CD8-positive, alpha-beta memory T cell (primary cell): ENCODE measurements at regions not wholly inside any gene's neighbourhood (a gene's known extent, or its start where the extent isn't known, plus 50 kb on each side); places are given as distances from the start of the nearest gene placed in this dataset.
"Not testable (repeated sequence)": the region's sequence is repeated elsewhere in the genome, so short reads cannot be mapped to it uniquely, and the experiment has no call there.

Experiments used
- CTCF ChIA-PET: fragments of 350-600 bp; sonication (Branson Sonifier 250); formaldehyde crosslinking; loops from one replicate; lab custom pipeline; 2021; ENCODE audit warnings: antibody characterized with exemption; lab: Charles Lee
- POLR2A ChIA-PET: fragments of 350-600 bp; sonication (Branson Sonifier 250); formaldehyde crosslinking; loops from one replicate; lab custom pipeline; 2021; ENCODE audit warnings: antibody characterized with exemption; lab: Charles Lee
- DNase-seq, 5 donors: peaks; one replicate each; pipeline versions ENCODE4 v3.0.0 to v3.0.0-alpha.2; 2020 to 2022; ENCODE audit warnings: mixed read lengths in 1 of 5
- H3K27ac ChIP-seq: one replicate; pipeline ENCODE4 v1.7.0; 2013; ENCODE audit warnings: low read depth, mild to moderate bottlenecking, low read length, moderate library complexity
- H3K27me3 ChIP-seq: 2 replicates; pipeline ENCODE4 v1.7.0; 2013; ENCODE audit warnings: low read length, mild to moderate bottlenecking; ENCODE audit not compliant: insufficient read depth, poor library complexity, severe bottlenecking
- H3K36me3 ChIP-seq: 2 replicates; pipeline ENCODE4 v1.7.0; 2013; ENCODE audit warnings: mild to moderate bottlenecking, low read length, moderate library complexity; ENCODE audit not compliant: insufficient read depth
- H3K4me1 ChIP-seq: 2 replicates; pipeline ENCODE4 v1.7.0; 2013; ENCODE audit warnings: mild to moderate bottlenecking, low read length, moderate library complexity; ENCODE audit not compliant: insufficient read depth
- H3K4me3 ChIP-seq: 2 replicates; pipeline ENCODE4 v1.7.0; 2013; ENCODE audit warnings: mild to moderate bottlenecking, low read length
- H3K9me3 ChIP-seq: 2 replicates; pipeline ENCODE4 v1.7.0; 2013; ENCODE audit warnings: mild to moderate bottlenecking, low read length
- H3K27ac Mint-ChIP-seq, 8 donors: one replicate each; pipeline ENCODE4 v1.8.0; 2020 to 2021; ENCODE audit warnings: mixed read lengths in 8 of 8, mild to moderate bottlenecking in 6 of 8, inconsistent platforms in 3 of 8, moderate library complexity in 3 of 8
- H3K27me3 Mint-ChIP-seq, 2 donors: one replicate each; pipeline ENCODE4 v1.8.0; 2020 to 2021; ENCODE audit warnings: mixed read lengths in 2 of 2, mild to moderate bottlenecking in 1 of 2, moderate library complexity in 1 of 2
- H3K36me3 Mint-ChIP-seq, 3 donors: one replicate each; pipeline ENCODE4 v1.8.0; 2020 to 2021; ENCODE audit warnings: mixed read lengths in 3 of 3, inconsistent platforms in 1 of 3, mild to moderate bottlenecking in 1 of 3
- H3K4me1 Mint-ChIP-seq, 3 donors: one replicate each; pipeline ENCODE4 v1.8.0; 2020 to 2021; ENCODE audit warnings: mixed read lengths in 3 of 3, inconsistent platforms in 1 of 3, mild to moderate bottlenecking in 1 of 3
- H3K4me3 Mint-ChIP-seq, 7 donors: one replicate each; pipeline ENCODE4 v1.8.0; 2020 to 2021; ENCODE audit warnings: mixed read lengths in 7 of 7, mild to moderate bottlenecking in 6 of 7, moderate library complexity in 4 of 7, inconsistent platforms in 2 of 7
- H3K9me3 Mint-ChIP-seq, 5 donors: one replicate each; pipeline ENCODE4 v1.8.0; 2020 to 2022; ENCODE audit warnings: mixed read lengths in 5 of 5, mild to moderate bottlenecking in 3 of 5, moderate library complexity in 2 of 5, inconsistent platforms in 1 of 5

DNA sequence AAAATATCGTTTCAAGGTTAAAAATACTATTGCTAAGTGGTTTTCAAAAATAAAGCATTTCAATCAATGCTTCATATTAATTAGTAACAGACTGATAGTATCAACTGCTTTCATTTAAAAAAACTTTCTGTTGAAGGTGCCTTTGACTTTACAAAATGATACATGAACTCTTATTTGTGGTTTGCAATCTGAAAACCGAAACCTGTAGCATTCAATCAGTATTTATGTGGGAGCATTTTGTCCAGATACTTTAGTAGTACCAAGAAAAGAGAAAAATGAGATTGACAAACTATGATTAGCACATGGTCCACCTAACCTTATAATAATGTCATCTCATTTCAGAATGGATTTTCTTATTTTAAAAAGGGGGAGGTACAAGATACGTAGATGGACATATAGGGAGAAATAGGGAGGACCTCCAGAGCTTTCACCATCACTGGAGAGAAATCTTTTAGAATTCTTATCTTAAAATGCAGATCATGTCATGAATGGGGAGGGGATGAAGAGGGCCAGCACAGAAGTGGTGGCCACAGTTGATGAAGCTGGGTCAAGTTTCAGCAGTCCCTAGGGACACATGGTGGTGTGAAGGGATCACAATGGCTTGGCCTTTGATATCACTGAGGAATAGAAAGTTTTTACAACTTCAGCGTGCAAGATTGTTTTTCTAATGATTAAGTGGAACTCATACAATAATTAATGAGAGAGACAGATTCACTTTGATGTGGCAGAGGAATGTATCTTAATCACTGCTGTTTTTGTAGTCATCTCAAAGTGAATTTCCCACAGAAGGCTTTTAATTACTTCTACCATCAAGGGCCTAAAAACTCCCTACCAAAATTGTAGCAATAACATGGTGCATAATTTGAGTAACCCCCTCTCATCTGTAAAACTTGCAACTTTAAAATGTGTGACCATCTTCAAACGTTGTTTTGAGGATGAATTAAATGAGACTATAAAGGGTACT is 322.3 kb upstream of the EDIL3 start:
- Mint-ChIP-seq H3K27ac (no peak overlapping the region), H3K9me3 (peaks cover 3 to 21% (median 8%) of the 10 kb centered on the region in 5 donors), H3K4me3 (no peak overlapping the region), H3K36me3 (no peaks in the 10 kb centered on the region), H3K4me1 (no peaks in the 10 kb centered on the region), H3K27me3 (no peaks in the 10 kb centered on the region)
- ChIA-PET CTCF (no interaction called here), POLR2A (no interaction called here)
- H3K4me1 ChIP-seq = no peaks in the 10 kb centered on the region
- H3K27me3 ChIP-seq = no peaks in the 10 kb centered on the region
- DNase-seq = no peak
- H3K9me3 ChIP-seq = no peaks in the 10 kb centered on the region
- no peaks in the 10 kb centered on the region for H3K36me3 ChIP-seq
- no peak overlapping the region for H3K4me3 ChIP-seq
- H3K27ac ChIP-seq = no peak overlapping the region

DNA sequence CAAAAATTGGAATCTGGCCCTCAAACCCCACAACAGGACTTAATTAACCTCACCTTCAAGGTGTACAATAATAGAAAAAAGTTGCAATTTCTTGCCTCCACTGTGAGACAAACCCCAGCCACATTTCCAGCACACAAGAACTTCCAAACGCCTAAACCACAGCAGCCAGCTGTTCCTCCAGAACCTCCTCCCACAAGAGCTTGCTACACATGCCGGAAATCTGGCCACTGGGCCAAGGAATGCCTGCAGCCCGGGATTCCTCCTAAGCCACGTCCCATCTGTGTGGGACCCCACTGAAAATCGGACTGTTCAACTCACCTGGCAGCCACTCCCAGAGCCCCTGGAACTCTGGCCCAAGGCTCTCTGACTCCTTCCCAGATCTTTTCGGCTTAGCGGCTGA is 315.9 kb upstream of the EDIL3 start:
- DNase-seq, H3K4me3 ChIP-seq, H3K4me1 ChIP-seq, POLR2A ChIA-PET, H3K4me3 Mint-ChIP-seq, H3K4me1 Mint-ChIP-seq, H3K27ac ChIP-seq, H3K27me3 ChIP-seq, H3K9me3 ChIP-seq, H3K27ac Mint-ChIP-seq, CTCF ChIA-PET, H3K27me3 Mint-ChIP-seq, H3K36me3 ChIP-seq, H3K36me3 Mint-ChIP-seq: not testable (repeated sequence)
- H3K9me3 Mint-ChIP-seq = peaks cover 6 to 22% (median 10%) of the 10 kb centered on the region in 5 donors

DNA sequence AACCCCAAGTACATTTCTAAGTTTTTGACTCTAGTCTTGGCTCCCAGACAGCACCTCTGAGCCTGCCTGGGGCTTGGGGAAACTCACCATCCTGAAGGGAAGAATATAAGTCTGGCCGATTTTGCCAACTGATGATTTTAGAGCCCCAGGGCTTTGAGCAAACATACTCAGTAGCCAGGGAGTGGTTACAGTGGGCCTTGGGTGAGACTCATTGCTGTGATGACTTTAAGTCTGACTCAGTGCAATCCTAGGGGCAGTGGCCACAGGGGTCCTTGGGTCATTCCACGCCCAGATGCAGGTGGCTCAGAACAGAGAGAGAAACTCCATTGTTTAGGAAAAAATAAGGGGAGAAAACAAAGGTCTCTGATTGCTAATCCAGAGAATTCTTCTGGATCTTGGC is 312.0 kb upstream of the EDIL3 start:
- POLR2A ChIA-PET = no interaction called here
- H3K4me3 Mint-ChIP-seq = no peak overlapping the region
- no peaks in the 10 kb centered on the region for H3K4me1 ChIP-seq
- no peak overlapping the region for H3K27ac Mint-ChIP-seq
- H3K36me3 ChIP-seq = no peaks in the 10 kb centered on the region
- no peak overlapping the region for H3K27ac ChIP-seq
- H3K27me3 ChIP-seq = no peaks in the 10 kb centered on the region
- no peaks in the 10 kb centered on the region for H3K36me3 Mint-ChIP-seq
- H3K9me3 ChIP-seq = no peaks in the 10 kb centered on the region
- CTCF ChIA-PET = no interaction called here
- no peaks in the 10 kb centered on the region for H3K27me3 Mint-ChIP-seq
- no peak for DNase-seq
- peaks cover 6 to 20% (median 7%) of the 10 kb centered on the region in 5 donors for H3K9me3 Mint-ChIP-seq
- H3K4me3 ChIP-seq = no peak overlapping the region
- H3K4me1 Mint-ChIP-seq = no peaks in the 10 kb centered on the region

DNA sequence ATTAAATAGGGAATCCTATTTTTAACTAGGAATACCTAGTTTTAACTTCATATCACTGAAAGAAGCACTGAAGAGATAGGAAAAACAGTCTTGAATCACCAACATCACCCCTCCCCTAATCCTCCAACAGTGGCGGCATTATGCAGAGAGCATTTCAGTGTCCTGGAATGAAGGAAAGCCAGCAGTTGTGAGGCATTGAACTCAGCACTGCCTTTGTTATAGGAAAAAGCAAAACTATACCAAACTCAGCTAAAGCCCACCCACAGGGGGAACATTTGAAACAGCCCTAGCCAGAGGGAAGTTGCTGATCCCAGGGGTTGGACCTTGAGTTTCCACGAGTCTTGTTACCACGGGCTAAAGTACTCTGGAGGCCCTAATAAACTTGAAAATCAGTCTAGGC is 310.6 kb upstream of the EDIL3 start:
- ChIA-PET POLR2A (no interaction called here), CTCF (no interaction called here)
- no peaks in the 10 kb centered on the region for H3K27me3 ChIP-seq
- peaks cover 4 to 29% (median 4%) of the 10 kb centered on the region in 5 donors for H3K9me3 Mint-ChIP-seq
- H3K27ac ChIP-seq = no peak overlapping the region
- no peaks in the 10 kb centered on the region for H3K4me1 Mint-ChIP-seq
- H3K36me3 ChIP-seq = no peaks in the 10 kb centered on the region
- no peak overlapping the region for H3K4me3 Mint-ChIP-seq
- no peaks in the 10 kb centered on the region for H3K36me3 Mint-ChIP-seq
- H3K4me1 ChIP-seq = no peaks in the 10 kb centered on the region
- no peak for DNase-seq
- no peak overlapping the region for H3K4me3 ChIP-seq
- H3K27me3 Mint-ChIP-seq = no peaks in the 10 kb centered on the region
- no peaks in the 10 kb centered on the region for H3K9me3 ChIP-seq
- no peak overlapping the region for H3K27ac Mint-ChIP-seq

GRCh38 chr5:84693256-84693655 is 308.6 kb upstream of the EDIL3 start:
- no peaks in the 10 kb centered on the region for H3K4me1 Mint-ChIP-seq
- no peak for DNase-seq
- Histone ChIP-seq H3K27ac (no peak overlapping the region), H3K4me3 (no peak overlapping the region), H3K36me3 (no peaks in the 10 kb centered on the region), H3K4me1 (no peaks in the 10 kb centered on the region), H3K27me3 (no peaks in the 10 kb centered on the region), H3K9me3 (no peaks in the 10 kb centered on the region)
- ChIA-PET CTCF (no interaction called here), POLR2A (no interaction called here)
- no peak overlapping the region for H3K4me3 Mint-ChIP-seq
- H3K9me3 Mint-ChIP-seq = peaks cover 0 to 27% (median 4%) of the 10 kb centered on the region in 5 donors
- no peaks in the 10 kb centered on the region for H3K27me3 Mint-ChIP-seq
- H3K36me3 Mint-ChIP-seq = no peaks in the 10 kb centered on the region
- H3K27ac Mint-ChIP-seq = no peak overlapping the region

DNA sequence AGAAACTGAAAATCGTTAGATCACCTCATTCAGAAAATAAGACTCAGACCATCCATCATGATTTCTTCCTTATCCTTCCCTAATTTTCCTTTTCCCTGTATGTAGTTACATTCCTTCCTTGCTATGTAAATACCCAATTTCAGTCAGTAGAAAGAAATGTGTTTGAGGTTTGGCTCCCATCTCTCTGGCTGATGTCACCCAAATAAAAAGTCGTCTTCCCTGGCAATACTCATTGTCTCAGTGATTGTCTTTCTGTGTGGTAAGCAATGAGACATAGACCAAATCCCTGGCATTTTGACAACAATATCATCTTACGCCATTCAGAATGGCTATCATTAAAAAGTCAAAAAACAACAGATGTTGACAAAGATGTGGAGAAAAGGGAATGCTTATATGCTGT is 303.9 kb upstream of the EDIL3 start:
- Histone ChIP-seq H3K27ac (no peak overlapping the region), H3K4me3 (no peak overlapping the region), H3K4me1 (no peaks in the 10 kb centered on the region), H3K36me3 (no peaks in the 10 kb centered on the region), H3K9me3 (no peaks in the 10 kb centered on the region), H3K27me3 (no peaks in the 10 kb centered on the region)
- Mint-ChIP-seq H3K4me3 (no peak overlapping the region), H3K4me1 (no peaks in the 10 kb centered on the region), H3K36me3 (no peaks in the 10 kb centered on the region), H3K27me3 (no peaks in the 10 kb centered on the region), H3K27ac (no peak overlapping the region), H3K9me3 (peaks cover 0 to 32% (median 6%) of the 10 kb centered on the region in 5 donors)
- ChIA-PET POLR2A (no interaction called here), CTCF (no interaction called here)
- no peak for DNase-seq

DNA sequence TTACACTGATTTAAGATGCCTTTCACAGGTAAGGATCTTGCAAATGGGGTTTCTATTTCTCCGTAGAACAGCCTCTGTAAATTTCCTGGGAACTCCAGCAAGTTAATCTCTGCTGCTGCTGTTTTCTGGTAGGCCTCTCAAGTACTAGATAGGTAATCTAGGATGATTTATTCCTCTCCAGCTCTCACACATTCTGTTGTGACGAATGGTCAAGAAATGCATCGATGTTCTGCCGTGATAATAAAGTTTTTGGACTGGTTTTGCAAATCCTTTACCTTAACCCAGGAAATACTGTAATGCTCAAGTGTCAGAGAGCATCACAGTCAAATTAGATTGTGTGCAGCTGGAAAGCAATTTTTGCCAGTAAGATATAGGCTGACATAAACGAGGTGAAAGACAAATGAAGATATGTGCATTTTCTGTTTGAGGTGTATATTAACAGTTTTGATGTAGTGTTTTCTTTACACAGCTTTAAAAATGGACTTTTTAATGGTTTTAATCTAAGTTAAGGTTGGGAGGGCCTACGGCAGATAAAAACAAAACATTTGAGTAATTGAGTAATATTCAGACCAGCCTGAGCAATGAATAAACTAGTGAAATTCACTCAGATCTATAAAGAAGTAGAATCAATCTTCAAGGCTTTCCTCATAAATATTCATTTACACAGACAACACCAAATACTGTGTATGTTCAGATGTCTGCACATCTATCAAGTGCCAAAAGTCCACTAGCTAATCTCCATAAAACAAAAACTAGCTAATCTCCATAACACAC is 300.6 kb upstream of the EDIL3 start:
- Mint-ChIP-seq H3K4me1 (no peaks in the 10 kb centered on the region), H3K36me3 (no peaks in the 10 kb centered on the region), H3K4me3 (no peak overlapping the region), H3K9me3 (peaks cover 0 to 21% (median 3%) of the 10 kb centered on the region in 5 donors), H3K27ac (no peak overlapping the region), H3K27me3 (no peaks in the 10 kb centered on the region)
- no peaks in the 10 kb centered on the region for H3K4me1 ChIP-seq
- ChIA-PET CTCF (no interaction called here), POLR2A (no interaction called here)
- no peaks in the 10 kb centered on the region for H3K27me3 ChIP-seq
- H3K9me3 ChIP-seq = no peaks in the 10 kb centered on the region
- no peak overlapping the region for H3K27ac ChIP-seq
- H3K36me3 ChIP-seq = no peaks in the 10 kb centered on the region
- H3K4me3 ChIP-seq = no peak overlapping the region
- DNase-seq = no peak

- Histone ChIP-seq H3K36me3 (no peaks in the 10 kb centered on the region), H3K9me3 (no peaks in the 10 kb centered on the region), H3K4me3 (no peak overlapping the region), H3K27ac (no peak overlapping the region), H3K4me1 (no peaks in the 10 kb centered on the region), H3K27me3 (no peaks in the 10 kb centered on the region)
- DNase-seq = no peak
- POLR2A ChIA-PET = no interaction called here
- H3K4me1 Mint-ChIP-seq = no peaks in the 10 kb centered on the region
- peaks cover 0 to 20% (median 4%) of the 10 kb centered on the region in 5 donors for H3K9me3 Mint-ChIP-seq
- H3K27ac Mint-ChIP-seq = no peak overlapping the region
- H3K36me3 Mint-ChIP-seq = no peaks in the 10 kb centered on the region
- H3K27me3 Mint-ChIP-seq = no peaks in the 10 kb centered on the region
- H3K4me3 Mint-ChIP-seq = no peak overlapping the region
- CTCF ChIA-PET = no interaction called here
These were observed 298.9 kb upstream of the EDIL3 start for GRCh38 chr5:84683594-84683993.
